Peyer's patch (tissue), 4 donors: ENCODE measurements at regions not wholly inside any gene's neighbourhood (a gene's known extent, or its start where the extent isn't known, plus 50 kb on each side); places are given as distances from the start of the nearest gene placed in this dataset.

Source experiments
- DNase-seq, 3 donors: peaks; one replicate each; pipeline ENCODE4 v3.0.0-alpha.2; 2017 to 2019
- H3K27ac ChIP-seq, 4 donors: fragments of 200-600 bp; sonication (generic); one replicate each; pipeline ENCODE4 v1.5.1; 2016 to 2019
- H3K27me3 ChIP-seq, 2 donors: fragments of 200-600 bp; sonication (generic); one replicate each; pipeline ENCODE4 v1.5.1; 2019
- H3K36me3 ChIP-seq, 3 donors: fragments of 200-600 bp; sonication (generic); one replicate each; pipeline ENCODE4 v1.5.1; 2016 to 2019
- H3K4me1 ChIP-seq, 4 donors: fragments of 200-600 bp; sonication (generic); one replicate each; pipeline ENCODE4 v1.5.1; 2016 to 2019
- H3K4me3 ChIP-seq, 4 donors: fragments of 200-600 bp; sonication (generic); 1 replicate in 3 of 4; 2 replicates in 1 of 4; pipeline ENCODE4 v1.5.1; 2016 to 2019; ENCODE audit warnings: mild to moderate bottlenecking in 1 of 4
- H3K9me3 ChIP-seq, 4 donors: fragments of 200-600 bp; sonication (generic); one replicate each; pipeline ENCODE4 v1.5.1; 2016 to 2019; ENCODE audit warnings: mild to moderate bottlenecking in 1 of 4
- CTCF ChIP-seq, 6 experiments: fragments of 450-650 bp in 4 of 6; fragments of 200-600 bp in 2 of 6; sonication (generic) in 1 of 6; IDR thresholded peaks; one replicate each; pipeline ENCODE4 v1.5.1; 2017 to 2019; ENCODE audit warnings: antibody characterized with exemption in 6 of 6, mild to moderate bottlenecking in 3 of 6, moderate library complexity in 1 of 6
- POLR2A ChIP-seq, 2 donors: fragments of 450-650 bp; IDR thresholded peaks; one replicate each; pipeline ENCODE4 v1.5.1; 2017; ENCODE audit warnings: antibody characterized with exemption in 2 of 2, mild to moderate bottlenecking in 2 of 2, moderate library complexity in 2 of 2

GRCh38 chr7:32241636-32242035 is 171.4 kb upstream of the PDE1C start:
- Histone ChIP-seq H3K9me3 (no peaks in the 10 kb centered on the region), H3K4me1 (no peaks in the 10 kb centered on the region), H3K27ac (no peak overlapping the region), H3K36me3 (no peaks in the 10 kb centered on the region), H3K27me3 (no peaks in the 10 kb centered on the region), H3K4me3 (no peak overlapping the region)
- TF ChIP-seq POLR2A (IDR thresholded peaks at IDR 0.05), result no peak
- TF ChIP-seq CTCF (IDR thresholded peaks at IDR 0.05), result no peak
- DNase-seq, result no peak

- no peak overlapping the region for H3K27ac ChIP-seq
- H3K9me3 ChIP-seq, result peaks cover 0 to 2% (median 0%) of the 10 kb centered on the region in 4 donors
- H3K36me3 ChIP-seq, result no peaks in the 10 kb centered on the region
- TF ChIP-seq POLR2A (IDR thresholded peaks at IDR 0.05) (no peak), CTCF (IDR thresholded peaks at IDR 0.05) (no peak)
- no peak for DNase-seq
- H3K4me1 ChIP-seq, result no peaks in the 10 kb centered on the region
- H3K4me3 ChIP-seq, result no peak overlapping the region
- no peaks in the 10 kb centered on the region for H3K27me3 ChIP-seq
Measured at GRCh38 chr7:32239764-32240163, 169.6 kb upstream of the PDE1C start.

GRCh38 chr7:32228601-32229000 is 158.4 kb upstream of the PDE1C start:
- no peaks in the 10 kb centered on the region for H3K27me3 ChIP-seq
- DNase-seq, result no peak
- H3K9me3 ChIP-seq, result no peaks in the 10 kb centered on the region
- H3K4me1 ChIP-seq, result no peaks in the 10 kb centered on the region
- TF ChIP-seq POLR2A (IDR thresholded peaks at IDR 0.05) (no peak), CTCF (IDR thresholded peaks at IDR 0.05) (no peak)
- H3K4me3 ChIP-seq, result no peak overlapping the region
- H3K36me3 ChIP-seq, result no peaks in the 10 kb centered on the region
- H3K27ac ChIP-seq, result no peak overlapping the region

GRCh38 chr7:32227746-32228145 is 157.5 kb upstream of the PDE1C start:
- TF ChIP-seq CTCF (IDR thresholded peaks at IDR 0.05) (no peak), POLR2A (IDR thresholded peaks at IDR 0.05) (no peak)
- Histone ChIP-seq H3K36me3 (no peaks in the 10 kb centered on the region), H3K4me3 (no peak overlapping the region), H3K27ac (no peak overlapping the region), H3K4me1 (no peaks in the 10 kb centered on the region), H3K9me3 (no peaks in the 10 kb centered on the region), H3K27me3 (no peaks in the 10 kb centered on the region)
- DNase-seq, result no peak

- no peak for TF ChIP-seq POLR2A (IDR thresholded peaks at IDR 0.05)
- TF ChIP-seq CTCF (IDR thresholded peaks at IDR 0.05), result no peak
- Histone ChIP-seq H3K4me1 (no peaks in the 10 kb centered on the region), H3K9me3 (no peaks in the 10 kb centered on the region), H3K27ac (no peak overlapping the region), H3K4me3 (no peak overlapping the region), H3K36me3 (no peaks in the 10 kb centered on the region), H3K27me3 (no peaks in the 10 kb centered on the region)
- no peak for DNase-seq
Measured at GRCh38 chr7:32224276-32224675, 154.1 kb upstream of the PDE1C start.

GRCh38 chr7:32223721-32224120 is 153.5 kb upstream of the PDE1C start:
- H3K27me3 ChIP-seq, result no peaks in the 10 kb centered on the region

More at GRCh38 chr7:32223721-32224120, 153.5 kb upstream of the PDE1C start:
- Histone ChIP-seq H3K36me3 (no peaks in the 10 kb centered on the region), H3K9me3 (no peaks in the 10 kb centered on the region), H3K4me1 (no peaks in the 10 kb centered on the region), H3K4me3 (no peak overlapping the region), H3K27ac (no peak overlapping the region)
- TF ChIP-seq POLR2A (IDR thresholded peaks at IDR 0.05), result no peak
- no peak for TF ChIP-seq CTCF (IDR thresholded peaks at IDR 0.05)
- DNase-seq, result no peak
